Glomerular visceral epithelial cell (primary cell): ENCODE measurements at regions not wholly inside any gene's neighbourhood (a gene's known extent, or its start where the extent isn't known, plus 50 kb on each side); places are given as distances from the start of the nearest gene placed in this dataset.

Experiments used
- DNase-seq: peaks from one replicate; pipeline ENCODE4 v3.0.0-alpha.2; 2016; ENCODE audit errors: extremely low spot score

GRCh38 chr7:21086688-21087087 is 300.0 kb upstream of the SP8 start:
- peak; percentile 2 for DNase-seq

- no peak for DNase-seq
Measured at GRCh38 chr7:21089653-21090052, 303.0 kb upstream of the SP8 start.

- DNase-seq = no peak
Measured at GRCh38 chr7:21092766-21093702, 306.3 kb upstream of the SP8 start.

- no peak for DNase-seq
Measured at GRCh38 chr7:21094589-21094988, 307.9 kb upstream of the SP8 start.

- no peak for DNase-seq
Measured at GRCh38 chr7:21099432-21099831, 312.7 kb upstream of the SP8 start.

GRCh38 chr7:21099955-21100354 is 313.3 kb upstream of the SP8 start:
- DNase-seq = no peak

- no peak for DNase-seq
Measured at GRCh38 chr7:21101541-21101940, 314.9 kb upstream of the SP8 start.

- no peak for DNase-seq
Measured at GRCh38 chr7:21103426-21104123, 316.9 kb upstream of the SP8 start.

GRCh38 chr7:21104124-21104500 is 317.4 kb upstream of the SP8 start:
- no peak for DNase-seq

- no peak for DNase-seq
Measured at GRCh38 chr7:21106296-21106732, 319.6 kb upstream of the SP8 start.

GRCh38 chr7:21107101-21107500 is 320.4 kb upstream of the SP8 start:
- no peak for DNase-seq

GRCh38 chr7:21108182-21108581 is 319.7 kb upstream of the SP4 start:
- DNase-seq = no peak

GRCh38 chr7:21113609-21114415 is 314.1 kb upstream of the SP4 start:
- no peak for DNase-seq

GRCh38 chr7:21123586-21123985 is 304.3 kb upstream of the SP4 start:
- DNase-seq = no peak

- no peak for DNase-seq
Measured at GRCh38 chr7:21125297-21125696, 302.6 kb upstream of the SP4 start.

- DNase-seq = no peak
Measured at GRCh38 chr7:21128062-21128817, 299.6 kb upstream of the SP4 start.

- no peak for DNase-seq
Measured at GRCh38 chr7:21131897-21132296, 296.0 kb upstream of the SP4 start.

GRCh38 chr7:21134631-21135030 is 293.3 kb upstream of the SP4 start:
- DNase-seq = no peak

- DNase-seq = no peak
Measured at GRCh38 chr7:21135437-21135836, 292.4 kb upstream of the SP4 start.

- DNase-seq = no peak
Measured at GRCh38 chr7:21137640-21138039, 290.2 kb upstream of the SP4 start.

GRCh38 chr7:21140622-21141021 is 287.3 kb upstream of the SP4 start:
- DNase-seq = no peak

- no peak for DNase-seq
Measured at GRCh38 chr7:21141476-21141875, 286.4 kb upstream of the SP4 start.
